ENCODE measurements at regions not wholly inside any gene's neighbourhood (a gene's known extent, or its start where the extent isn't known, plus 50 kb on each side); places are given as distances from the start of the nearest gene placed in this dataset.

DNA sequence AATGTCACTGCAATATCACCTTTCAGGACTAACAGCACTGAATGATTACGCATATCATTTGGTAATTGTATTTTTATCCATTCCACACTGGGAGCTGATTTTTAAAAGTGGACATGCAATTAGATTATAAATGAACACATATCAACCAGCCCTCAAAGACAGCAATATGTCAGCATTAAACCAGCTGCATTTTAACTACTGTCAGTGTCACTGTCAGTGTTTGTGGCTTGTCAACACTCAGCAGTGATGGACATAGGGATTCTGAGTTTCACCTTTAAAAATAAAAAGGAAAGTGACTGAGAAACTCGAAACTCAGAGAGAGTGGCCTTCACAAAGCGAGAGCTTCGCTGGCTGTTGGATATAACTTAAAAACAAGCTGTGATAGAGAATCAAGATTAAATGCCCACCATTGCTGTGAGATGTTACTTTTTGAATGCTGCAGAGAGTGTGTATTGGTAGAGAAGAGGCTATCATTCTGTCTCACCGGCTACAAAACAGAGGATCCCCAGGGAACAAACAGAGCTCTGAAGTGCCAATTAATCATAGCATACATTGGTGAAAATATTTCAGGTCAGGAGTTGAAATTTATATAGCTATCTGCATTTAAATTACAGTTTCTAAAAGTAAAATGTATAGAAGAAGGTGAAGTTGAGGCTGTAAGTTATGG lies 635.8 kb downstream of the SQOR start:
- DNase-seq (ENCODE audit: insufficient read length), result no peak
- no peak for FAIRE-seq
- no peak for TF ChIP-seq TAF1 (IDR thresholded peaks at IDR 0.05; ENCODE audit: borderline replicate concordance, low read depth, low read length)
- TF ChIP-seq POLR2A (IDR thresholded peaks at IDR 0.05; ENCODE audit: low read depth, low read length), result no peak
- TF ChIP-seq POLR2AphosphoS5 (IDR thresholded peaks at IDR 0.05; ENCODE audit: low read depth, low read length), result no peak

GRCh38 chr15:46275701-46276100 lies 640.9 kb downstream of the SQOR start:
- no peak for FAIRE-seq
- DNase-seq (ENCODE audit: insufficient read length), result no peak
- TF ChIP-seq POLR2A (IDR thresholded peaks at IDR 0.05; ENCODE audit: low read depth, low read length) (no peak), POLR2AphosphoS5 (IDR thresholded peaks at IDR 0.05; ENCODE audit: low read depth, low read length) (no peak), TAF1 (IDR thresholded peaks at IDR 0.05; ENCODE audit: borderline replicate concordance, low read depth, low read length) (no peak)

- DNase-seq (ENCODE audit: insufficient read length), result no peak
- no peak for TF ChIP-seq POLR2AphosphoS5 (IDR thresholded peaks at IDR 0.05; ENCODE audit: low read depth, low read length)
- TF ChIP-seq POLR2A (IDR thresholded peaks at IDR 0.05; ENCODE audit: low read depth, low read length), result no peak
- TF ChIP-seq TAF1 (IDR thresholded peaks at IDR 0.05; ENCODE audit: borderline replicate concordance, low read depth, low read length), result no peak
- FAIRE-seq, result no peak
These were observed 642.6 kb downstream of the SQOR start for GRCh38 chr15:46277451-46277850.

DNA sequence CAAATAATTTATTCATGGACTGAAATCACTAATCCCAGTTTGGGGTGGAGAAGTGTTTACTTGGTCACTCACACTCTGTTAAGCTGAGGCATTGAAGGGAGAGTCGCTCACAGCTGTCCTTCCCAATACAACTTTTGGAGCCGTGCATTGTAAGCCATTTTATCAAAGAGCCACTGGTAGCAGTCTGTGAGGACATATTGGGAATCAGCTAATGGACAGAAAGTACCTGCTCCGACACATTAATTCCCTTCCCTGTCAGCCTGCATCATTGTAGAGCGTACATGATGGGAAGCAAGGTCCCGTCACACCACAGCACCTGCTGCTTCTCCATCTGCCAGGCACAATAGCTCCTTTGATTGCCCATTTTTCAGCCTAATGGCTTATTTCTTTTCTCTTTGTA lies 643.2 kb downstream of the SQOR start:
- FAIRE-seq (no peak), DNase-seq (ENCODE audit: insufficient read length) (no peak)
- TF ChIP-seq POLR2AphosphoS5 (IDR thresholded peaks at IDR 0.05; ENCODE audit: low read depth, low read length), result no peak
- no peak for TF ChIP-seq TAF1 (IDR thresholded peaks at IDR 0.05; ENCODE audit: borderline replicate concordance, low read depth, low read length)
- no peak for TF ChIP-seq POLR2A (IDR thresholded peaks at IDR 0.05; ENCODE audit: low read depth, low read length)

GRCh38 chr15:46278486-46279090 lies 643.8 kb downstream of the SQOR start:
- FAIRE-seq (no peak), DNase-seq (ENCODE audit: insufficient read length) (no peak)
- TF ChIP-seq POLR2AphosphoS5 (IDR thresholded peaks at IDR 0.05; ENCODE audit: low read depth, low read length), result no peak
- no peak for TF ChIP-seq TAF1 (IDR thresholded peaks at IDR 0.05; ENCODE audit: borderline replicate concordance, low read depth, low read length)
- TF ChIP-seq POLR2A (IDR thresholded peaks at IDR 0.05; ENCODE audit: low read depth, low read length), result no peak

DNA sequence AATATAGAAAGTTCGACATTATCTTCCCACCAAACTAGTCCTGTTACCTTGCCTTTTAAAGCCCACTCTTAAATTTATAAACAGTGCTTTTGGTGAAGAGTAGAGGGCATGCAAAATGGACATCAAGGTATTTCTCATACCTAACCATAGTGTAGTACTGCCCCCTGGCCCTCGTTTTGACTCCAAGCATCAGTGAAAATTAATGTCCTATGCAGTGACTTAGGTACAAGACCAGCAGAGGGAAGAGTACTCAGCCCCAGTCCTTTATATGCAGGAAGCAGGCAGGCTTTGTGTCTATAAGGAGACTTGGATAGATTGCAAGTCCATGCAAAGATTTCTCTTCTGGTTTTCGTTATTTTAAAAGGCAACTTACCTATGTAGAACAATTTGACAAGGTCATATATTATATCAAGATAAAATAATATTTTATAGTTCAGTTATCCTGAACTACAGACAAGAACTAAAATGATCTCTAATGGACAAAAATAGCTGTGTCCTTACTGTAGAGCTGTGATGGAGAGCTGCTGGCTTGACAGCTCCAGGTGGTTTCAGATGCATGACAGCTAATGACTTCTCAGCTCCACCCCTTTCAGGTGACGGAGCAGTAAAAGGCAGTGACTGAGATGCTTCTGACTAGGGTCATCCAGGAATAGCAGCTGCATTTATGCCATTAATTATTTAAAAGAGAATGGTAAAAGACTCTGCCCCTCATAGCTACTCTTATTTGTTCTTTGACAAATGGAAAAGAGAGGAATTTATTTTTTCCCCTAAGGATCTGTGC lies 646.1 kb downstream of the SQOR start:
- FAIRE-seq (no peak), DNase-seq (ENCODE audit: insufficient read length) (no peak)
- TF ChIP-seq POLR2AphosphoS5 (IDR thresholded peaks at IDR 0.05; ENCODE audit: low read depth, low read length) (no peak), TAF1 (IDR thresholded peaks at IDR 0.05; ENCODE audit: borderline replicate concordance, low read depth, low read length) (no peak), POLR2A (IDR thresholded peaks at IDR 0.05; ENCODE audit: low read depth, low read length) (no peak)

DNA sequence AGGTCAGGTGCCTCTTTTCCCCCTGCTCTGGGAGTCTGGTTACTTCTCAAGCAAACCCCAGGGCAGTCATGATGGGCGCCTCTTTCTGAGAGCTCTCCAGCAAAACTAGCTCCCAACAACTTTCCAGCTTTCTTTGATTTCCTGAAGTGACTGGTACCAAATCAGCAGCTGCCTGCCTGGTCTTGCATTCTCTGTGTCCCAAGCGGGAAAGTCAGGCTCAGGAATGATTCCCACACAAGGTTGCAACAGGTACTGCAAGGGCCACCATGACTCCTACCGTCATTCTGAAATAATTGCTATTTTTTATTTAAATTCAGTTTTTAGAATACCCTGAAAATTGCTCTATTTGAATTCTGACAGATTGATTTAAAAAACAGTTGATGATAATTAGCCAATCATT lies 658.7 kb downstream of the SQOR start:
- FAIRE-seq (no peak), DNase-seq (ENCODE audit: insufficient read length) (no peak)
- TF ChIP-seq POLR2A (IDR thresholded peaks at IDR 0.05; ENCODE audit: low read depth, low read length) (no peak), POLR2AphosphoS5 (IDR thresholded peaks at IDR 0.05; ENCODE audit: low read depth, low read length) (no peak), TAF1 (IDR thresholded peaks at IDR 0.05; ENCODE audit: borderline replicate concordance, low read depth, low read length) (no peak)

GRCh38 chr15:46296002-46296401 lies 661.2 kb downstream of the SQOR start:
- no peak for DNase-seq (ENCODE audit: insufficient read length)
- no peak for FAIRE-seq

DNA sequence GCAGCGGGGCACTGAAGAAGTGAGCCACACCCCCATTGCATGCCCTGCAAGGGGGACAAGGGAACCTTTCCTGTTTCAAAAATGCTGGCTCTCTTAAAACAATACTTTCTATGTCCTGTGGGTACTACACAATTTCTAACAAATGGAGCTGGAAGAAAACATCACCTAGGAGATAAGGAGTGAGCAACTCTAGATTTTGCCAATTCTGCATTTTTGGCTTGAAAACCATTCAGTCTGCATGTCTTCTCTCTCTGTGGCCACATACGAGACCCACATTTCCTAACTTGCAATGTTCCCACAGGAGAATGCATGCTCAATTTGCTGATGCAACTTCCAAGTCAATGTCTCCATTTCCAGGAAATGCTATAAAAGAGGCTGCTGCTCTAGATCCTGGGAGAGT lies 662.0 kb downstream of the SQOR start:
- FAIRE-seq, result no peak
- no peak for DNase-seq (ENCODE audit: insufficient read length)
- no peak for TF ChIP-seq POLR2A (IDR thresholded peaks at IDR 0.05; ENCODE audit: low read depth, low read length)
- TF ChIP-seq POLR2AphosphoS5 (IDR thresholded peaks at IDR 0.05; ENCODE audit: low read depth, low read length), result no peak
- TF ChIP-seq TAF1 (IDR thresholded peaks at IDR 0.05; ENCODE audit: borderline replicate concordance, low read depth, low read length), result no peak

More at GRCh38 chr15:46296002-46296401, 661.2 kb downstream of the SQOR start:
- TF ChIP-seq TAF1 (IDR thresholded peaks at IDR 0.05; ENCODE audit: borderline replicate concordance, low read depth, low read length) (no peak), POLR2A (IDR thresholded peaks at IDR 0.05; ENCODE audit: low read depth, low read length) (no peak)

DNA sequence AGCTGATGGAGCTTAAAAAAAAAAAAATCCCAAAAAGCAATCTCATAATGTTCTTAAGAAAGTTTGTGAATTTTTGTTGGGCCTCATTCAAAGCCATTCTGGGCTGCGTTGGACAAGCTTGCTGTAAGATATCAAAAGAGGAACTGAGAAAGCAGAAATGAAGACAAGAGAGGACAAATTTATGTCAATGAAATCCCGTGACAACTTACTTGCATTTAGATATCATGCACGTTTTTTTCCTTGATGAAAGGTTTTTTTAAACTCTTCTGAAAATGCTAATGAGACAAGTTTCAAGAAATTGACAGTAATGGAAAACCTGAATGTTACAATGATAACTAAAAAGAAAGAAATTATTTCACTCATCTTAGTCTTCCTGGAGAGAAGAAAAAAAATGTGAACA lies 662.9 kb downstream of the SQOR start:
- DNase-seq (ENCODE audit: insufficient read length) (no peak), FAIRE-seq (no peak)
- no peak for TF ChIP-seq POLR2A (IDR thresholded peaks at IDR 0.05; ENCODE audit: low read depth, low read length)
- TF ChIP-seq TAF1 (IDR thresholded peaks at IDR 0.05; ENCODE audit: borderline replicate concordance, low read depth, low read length), result no peak
- TF ChIP-seq POLR2AphosphoS5 (IDR thresholded peaks at IDR 0.05; ENCODE audit: low read depth, low read length), result no peak

DNA sequence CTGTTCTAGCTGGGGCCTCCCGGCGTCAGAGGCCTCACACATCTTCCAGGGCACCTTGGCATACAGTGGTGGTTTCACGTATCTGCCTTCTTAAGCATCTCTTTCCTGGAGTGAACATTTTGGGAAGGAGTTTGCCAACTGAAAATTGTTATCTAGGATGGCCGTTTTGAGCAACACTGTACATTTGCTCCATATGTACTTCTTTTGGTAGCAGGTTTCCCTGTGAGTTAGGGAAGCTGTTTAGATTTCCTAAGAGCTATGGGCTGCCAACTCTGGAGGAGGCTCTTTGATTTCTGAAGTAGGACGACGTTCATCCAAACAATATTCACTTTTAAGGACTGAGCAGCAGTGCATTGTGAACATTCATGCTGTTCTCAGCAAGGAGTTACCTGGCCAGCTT lies 665.9 kb downstream of the SQOR start:
- TF ChIP-seq POLR2AphosphoS5 (IDR thresholded peaks at IDR 0.05; ENCODE audit: low read depth, low read length), result no peak
- FAIRE-seq (no peak), DNase-seq (ENCODE audit: insufficient read length) (no peak)

GRCh38 chr15:46301291-46301690 lies 666.5 kb downstream of the SQOR start:
- FAIRE-seq, result no peak
- DNase-seq (ENCODE audit: insufficient read length), result no peak
- TF ChIP-seq POLR2A (IDR thresholded peaks at IDR 0.05; ENCODE audit: low read depth, low read length), result no peak
- TF ChIP-seq TAF1 (IDR thresholded peaks at IDR 0.05; ENCODE audit: borderline replicate concordance, low read depth, low read length), result no peak
- no peak for TF ChIP-seq POLR2AphosphoS5 (IDR thresholded peaks at IDR 0.05; ENCODE audit: low read depth, low read length)

All from GM12892 (cell line).